IgD-negative memory B cell (primary cell): ENCODE measurements at regions not wholly inside any gene's neighbourhood (a gene's known extent, or its start where the extent isn't known, plus 50 kb on each side); places are given as distances from the start of the nearest gene placed in this dataset.
A peak's percentile ranks its signal among the peaks of the same experiment; 100 is the strongest.
"Not testable (repeated sequence)": the region's sequence is repeated elsewhere in the genome, so short reads cannot be mapped to it uniquely, and the experiment has no call there.

Experiments used
- H3K27ac Mint-ChIP-seq, 3 donors: one replicate each; pipeline ENCODE4 v1.8.0; 2020 to 2022; ENCODE audit warnings: mild to moderate bottlenecking in 3 of 3, mixed read lengths in 3 of 3, moderate library complexity in 1 of 3
- H3K27me3 Mint-ChIP-seq: one replicate; pipeline ENCODE4 v1.8.0; 2021; ENCODE audit warnings: mixed read lengths
- H3K36me3 Mint-ChIP-seq: one replicate; pipeline ENCODE4 v1.8.0; 2020; ENCODE audit warnings: mild to moderate bottlenecking, mixed read lengths
- H3K4me1 Mint-ChIP-seq, 3 donors: one replicate each; pipeline ENCODE4 v1.8.0; 2020 to 2022; ENCODE audit warnings: mixed read lengths in 3 of 3, mild to moderate bottlenecking in 1 of 3
- H3K4me3 Mint-ChIP-seq, 4 donors: one replicate each; pipeline ENCODE4 v1.8.0; 2020 to 2022; ENCODE audit warnings: mild to moderate bottlenecking in 4 of 4, mixed read lengths in 4 of 4, moderate library complexity in 3 of 4
- H3K9me3 Mint-ChIP-seq, 3 donors: one replicate each; pipeline ENCODE4 v1.8.0; 2020 to 2021; ENCODE audit warnings: mixed read lengths in 3 of 3, mild to moderate bottlenecking in 1 of 3

DNA sequence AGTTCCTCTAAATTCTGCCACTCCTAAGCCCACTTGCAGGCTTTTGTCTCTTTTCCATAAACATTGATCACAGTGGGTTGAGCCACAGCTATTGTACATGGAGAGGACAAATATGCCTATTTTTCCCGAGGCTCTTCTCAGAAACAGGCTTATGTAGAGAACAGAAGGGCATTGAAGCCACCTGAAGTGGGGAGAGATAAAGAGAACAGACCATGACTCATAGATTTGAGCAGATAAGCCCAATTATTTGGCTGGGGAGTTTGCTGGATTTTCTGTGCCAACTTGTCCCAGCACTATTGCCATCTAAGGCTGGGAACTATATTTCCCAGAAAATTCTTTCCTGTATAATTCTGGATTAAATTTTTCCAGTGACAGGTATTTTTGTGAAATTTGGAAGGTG is 446.1 kb upstream of the RPS6KA3 start:
- Mint-ChIP-seq H3K4me3 (no peak overlapping the region), H3K9me3 (peaks cover 0 to 3% (median 3%) of the 10 kb centered on the region in 3 donors), H3K4me1 (no peaks in the 10 kb centered on the region), H3K36me3 (no peaks in the 10 kb centered on the region), H3K27ac (no peak overlapping the region), H3K27me3 (no peaks in the 10 kb centered on the region)

DNA sequence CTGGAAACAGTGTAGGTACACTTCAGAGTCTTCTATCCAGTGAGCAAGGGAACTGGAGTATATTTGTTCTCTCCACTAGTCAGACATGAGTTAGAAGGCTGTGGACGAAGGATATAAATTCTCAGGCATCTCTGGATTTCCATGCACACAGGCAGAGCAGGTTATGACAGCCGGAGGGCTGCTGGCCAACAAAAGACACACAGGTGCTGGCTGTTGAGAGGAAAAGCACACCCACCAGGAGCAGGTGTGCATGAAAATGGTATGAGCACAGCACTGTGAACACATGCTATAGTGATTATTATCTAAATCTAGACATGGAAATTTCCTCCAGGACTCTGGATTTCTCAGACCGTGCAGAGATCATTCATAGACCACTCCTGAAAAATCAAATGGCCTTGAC is 444.7 kb upstream of the RPS6KA3 start:
- H3K4me3 Mint-ChIP-seq, result no peak overlapping the region
- no peak overlapping the region for H3K27ac Mint-ChIP-seq
- H3K27me3 Mint-ChIP-seq, result peaks cover 2% of the 10 kb centered on the region
- no peaks in the 10 kb centered on the region for H3K4me1 Mint-ChIP-seq
- peaks cover 2% of the 10 kb centered on the region for H3K36me3 Mint-ChIP-seq
- peaks cover 0 to 3% (median 0%) of the 10 kb centered on the region in 3 donors for H3K9me3 Mint-ChIP-seq

- Mint-ChIP-seq H3K4me1 (no peaks in the 10 kb centered on the region), H3K27me3 (no peaks in the 10 kb centered on the region), H3K27ac (no peak overlapping the region)
These were observed 426.4 kb upstream of the RPS6KA3 start for GRCh38 chrX:20693078-20693477.

GRCh38 chrX:20686256-20686655 is 419.5 kb upstream of the RPS6KA3 start:
- H3K36me3 Mint-ChIP-seq, result no peaks in the 10 kb centered on the region
- H3K4me3 Mint-ChIP-seq, result no peak overlapping the region
- peaks cover 0 to 2% (median 0%) of the 10 kb centered on the region in 3 donors for H3K9me3 Mint-ChIP-seq
- no peaks in the 10 kb centered on the region for H3K4me1 Mint-ChIP-seq
- H3K27me3 Mint-ChIP-seq, result peaks cover 2% of the 10 kb centered on the region
- no peak overlapping the region for H3K27ac Mint-ChIP-seq

More at GRCh38 chrX:20693078-20693477, 426.4 kb upstream of the RPS6KA3 start:
- H3K36me3 Mint-ChIP-seq, result no peaks in the 10 kb centered on the region
- no peak overlapping the region for H3K4me3 Mint-ChIP-seq
- H3K9me3 Mint-ChIP-seq, result no peaks in the 10 kb centered on the region

DNA sequence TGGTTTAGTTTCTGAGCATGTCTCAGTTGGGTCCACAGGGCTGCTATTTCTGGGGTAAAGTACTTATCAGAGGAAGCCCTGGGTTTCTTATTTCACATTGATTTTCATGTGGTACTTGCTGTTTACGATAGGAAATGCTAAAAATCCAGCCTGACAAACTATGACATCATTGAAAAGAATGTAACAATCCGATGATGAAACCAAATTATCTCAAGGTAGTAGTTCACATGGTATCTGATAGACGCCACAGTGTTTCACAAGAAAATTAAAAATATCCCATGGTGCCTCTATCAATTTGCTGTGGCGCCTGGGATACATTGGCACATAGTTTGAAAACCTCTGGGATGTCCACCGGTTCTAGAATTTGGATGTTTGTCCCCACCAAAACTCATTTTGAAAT is 418.9 kb upstream of the RPS6KA3 start:
- H3K27ac Mint-ChIP-seq, result no peak overlapping the region
- peaks cover 2% of the 10 kb centered on the region for H3K27me3 Mint-ChIP-seq
- H3K4me1 Mint-ChIP-seq, result no peaks in the 10 kb centered on the region
- H3K36me3 Mint-ChIP-seq, result no peaks in the 10 kb centered on the region
- no peak overlapping the region for H3K4me3 Mint-ChIP-seq
- peaks cover 0 to 2% (median 0%) of the 10 kb centered on the region in 3 donors for H3K9me3 Mint-ChIP-seq

GRCh38 chrX:20681683-20682082 is 415.0 kb upstream of the RPS6KA3 start:
- H3K9me3 Mint-ChIP-seq, result peaks cover 0 to 4% (median 0%) of the 10 kb centered on the region in 3 donors
- H3K36me3 Mint-ChIP-seq, result no peaks in the 10 kb centered on the region
- H3K4me1 Mint-ChIP-seq, result no peaks in the 10 kb centered on the region
- H3K27ac Mint-ChIP-seq, result no peak overlapping the region
- peaks cover 2% of the 10 kb centered on the region for H3K27me3 Mint-ChIP-seq
- no peak overlapping the region for H3K4me3 Mint-ChIP-seq

GRCh38 chrX:20680998-20681397 is 414.3 kb upstream of the RPS6KA3 start:
- H3K36me3 Mint-ChIP-seq, result no peaks in the 10 kb centered on the region
- H3K4me3 Mint-ChIP-seq, result no peak overlapping the region
- H3K27ac Mint-ChIP-seq, result no peak overlapping the region
- H3K27me3 Mint-ChIP-seq, result peaks cover 2% of the 10 kb centered on the region
- H3K4me1 Mint-ChIP-seq, result no peaks in the 10 kb centered on the region
- H3K9me3 Mint-ChIP-seq, result peaks cover 0 to 4% (median 0%) of the 10 kb centered on the region in 3 donors

DNA sequence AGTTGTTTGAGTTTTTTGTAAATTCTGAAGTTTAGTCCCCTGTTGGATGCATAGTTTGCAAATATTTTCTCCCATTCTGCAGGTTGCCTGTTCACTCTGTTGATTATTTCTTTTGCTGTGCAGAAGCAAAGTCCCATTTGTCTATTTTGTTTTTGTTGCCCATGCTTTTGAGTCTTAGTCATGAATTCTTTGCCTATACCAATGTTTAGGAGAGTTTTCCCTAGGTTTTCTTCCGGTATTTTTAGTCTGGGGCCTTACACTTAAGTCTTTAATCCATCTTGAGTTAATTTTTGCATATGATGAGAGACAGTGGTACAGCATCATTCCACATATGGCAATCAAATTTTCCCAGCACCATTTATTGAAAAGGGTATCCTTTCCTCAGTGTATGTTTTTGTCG is 405.8 kb upstream of the RPS6KA3 start:
- H3K9me3 Mint-ChIP-seq, result peaks cover 0 to under 1% (median 0%) of the 10 kb centered on the region in 3 donors

DNA sequence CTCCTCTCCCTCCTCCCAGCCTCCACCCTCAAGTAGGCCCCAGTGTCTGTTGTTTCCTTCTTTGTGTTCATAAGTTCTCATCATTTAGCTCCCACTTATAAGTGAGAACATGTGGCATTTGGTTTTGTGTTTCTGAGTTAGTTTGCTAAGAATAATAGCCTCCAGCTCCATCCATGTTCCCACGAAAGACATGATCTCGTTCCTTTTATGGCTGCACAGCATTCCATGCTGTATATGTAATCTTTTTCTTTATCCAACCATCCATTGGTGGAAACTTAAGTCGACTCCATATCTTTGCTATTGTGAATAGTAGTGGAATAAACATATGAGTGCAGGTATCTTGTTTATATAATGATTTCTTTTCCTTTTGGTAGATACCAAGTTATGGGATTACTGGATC is 405.0 kb upstream of the RPS6KA3 start:
- H3K9me3 Mint-ChIP-seq, H3K4me1 Mint-ChIP-seq, H3K27ac Mint-ChIP-seq, H3K4me3 Mint-ChIP-seq, H3K27me3 Mint-ChIP-seq, H3K36me3 Mint-ChIP-seq: not testable (repeated sequence)

More for the DNA sequence above, 405.8 kb upstream of the RPS6KA3 start:
- no peaks in the 10 kb centered on the region for H3K4me1 Mint-ChIP-seq
- H3K36me3 Mint-ChIP-seq, result no peaks in the 10 kb centered on the region
- peaks cover 4% of the 10 kb centered on the region for H3K27me3 Mint-ChIP-seq
- H3K4me3 Mint-ChIP-seq, result no peak overlapping the region
- no peak overlapping the region for H3K27ac Mint-ChIP-seq

DNA sequence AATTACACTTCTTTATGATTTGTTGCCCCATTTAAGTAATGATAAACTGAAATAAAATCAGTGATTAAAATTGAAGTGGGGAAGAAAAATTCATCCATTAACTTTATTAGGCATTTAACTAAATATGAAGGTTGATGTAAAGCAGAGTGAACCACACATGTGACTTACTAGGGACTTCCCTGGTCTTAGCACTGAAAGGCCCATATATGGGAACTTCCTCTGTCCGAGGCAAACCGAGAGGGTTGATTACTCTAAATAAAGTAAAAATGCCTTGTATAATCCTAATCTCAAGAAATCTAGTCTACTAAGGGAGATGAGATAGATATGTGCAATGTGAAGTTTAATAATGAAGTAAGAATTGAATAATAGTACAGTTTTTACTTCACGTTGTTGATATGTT is 403.9 kb upstream of the RPS6KA3 start:
- Mint-ChIP-seq H3K27ac (no peak overlapping the region), H3K9me3 (no peaks in the 10 kb centered on the region), H3K4me1 (no peaks in the 10 kb centered on the region), H3K36me3 (no peaks in the 10 kb centered on the region), H3K4me3 (no peak overlapping the region), H3K27me3 (peaks cover 4% of the 10 kb centered on the region)

DNA sequence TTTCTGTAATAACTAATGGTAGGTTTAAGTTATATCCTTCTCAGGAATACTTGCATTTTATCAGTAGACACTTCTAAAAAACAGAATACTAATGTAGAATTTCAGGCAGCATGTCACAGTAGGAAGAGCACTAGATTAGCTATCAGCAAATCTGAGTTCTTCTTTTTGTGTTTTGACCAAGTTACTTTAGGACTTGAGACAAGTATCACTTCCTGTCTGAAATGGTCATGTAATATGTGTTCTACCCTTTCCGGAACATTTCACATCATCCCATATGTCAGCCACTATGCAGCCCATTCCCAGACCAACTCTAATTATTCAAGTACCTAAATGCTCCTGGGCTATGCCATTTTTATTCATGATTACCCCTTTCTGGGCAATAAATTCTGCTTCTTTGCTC is 401.8 kb upstream of the RPS6KA3 start:
- H3K9me3 Mint-ChIP-seq, result peaks cover 0 to 2% (median 0%) of the 10 kb centered on the region in 3 donors
- no peak overlapping the region for H3K27ac Mint-ChIP-seq
- no peaks in the 10 kb centered on the region for H3K4me1 Mint-ChIP-seq
- no peaks in the 10 kb centered on the region for H3K36me3 Mint-ChIP-seq
- H3K4me3 Mint-ChIP-seq, result no peak overlapping the region
- H3K27me3 Mint-ChIP-seq, result peaks cover 2% of the 10 kb centered on the region

GRCh38 chrX:20666331-20666730 is 399.6 kb upstream of the RPS6KA3 start:
- peaks cover 0 to 2% (median 0%) of the 10 kb centered on the region in 3 donors for H3K9me3 Mint-ChIP-seq
- H3K4me3 Mint-ChIP-seq, result peak overlapping the region in 1 of 4 donors; percentile 64
- no peaks in the 10 kb centered on the region for H3K4me1 Mint-ChIP-seq
- H3K36me3 Mint-ChIP-seq, result no peaks in the 10 kb centered on the region
- H3K27ac Mint-ChIP-seq, result no peak overlapping the region
- peaks cover 2% of the 10 kb centered on the region for H3K27me3 Mint-ChIP-seq

- no peak overlapping the region for H3K4me3 Mint-ChIP-seq
- no peak overlapping the region for H3K27ac Mint-ChIP-seq
- H3K36me3 Mint-ChIP-seq, result no peaks in the 10 kb centered on the region
- H3K27me3 Mint-ChIP-seq, result peaks cover 2% of the 10 kb centered on the region
- peaks cover 0 to 2% (median 0%) of the 10 kb centered on the region in 3 donors for H3K9me3 Mint-ChIP-seq
- no peaks in the 10 kb centered on the region for H3K4me1 Mint-ChIP-seq
These were observed 398.8 kb upstream of the RPS6KA3 start for GRCh38 chrX:20665481-20665880.

DNA sequence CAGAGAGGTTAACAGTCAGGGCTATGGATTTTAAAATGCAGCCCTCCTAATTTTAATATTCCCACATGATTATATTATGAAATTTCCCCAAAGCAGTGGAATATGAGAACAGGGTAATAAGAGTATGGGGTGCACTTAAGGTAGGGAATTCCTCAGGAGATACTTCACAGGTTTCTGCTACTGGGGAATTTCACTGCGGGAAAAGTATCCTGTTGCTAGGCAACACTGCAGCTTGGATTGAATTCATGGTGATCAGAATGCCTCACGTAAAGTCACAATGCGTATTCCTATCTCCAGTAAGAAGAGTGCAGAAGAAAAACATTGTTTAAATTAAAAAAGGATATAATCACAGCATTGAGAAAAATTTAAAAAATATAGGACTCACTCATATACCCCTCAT is 398.1 kb upstream of the RPS6KA3 start:
- Mint-ChIP-seq H3K27ac (no peak overlapping the region), H3K36me3 (no peaks in the 10 kb centered on the region), H3K27me3 (peaks cover 2% of the 10 kb centered on the region), H3K9me3 (peaks cover 0 to 2% (median 0%) of the 10 kb centered on the region in 3 donors), H3K4me3 (no peak overlapping the region), H3K4me1 (no peaks in the 10 kb centered on the region)

DNA sequence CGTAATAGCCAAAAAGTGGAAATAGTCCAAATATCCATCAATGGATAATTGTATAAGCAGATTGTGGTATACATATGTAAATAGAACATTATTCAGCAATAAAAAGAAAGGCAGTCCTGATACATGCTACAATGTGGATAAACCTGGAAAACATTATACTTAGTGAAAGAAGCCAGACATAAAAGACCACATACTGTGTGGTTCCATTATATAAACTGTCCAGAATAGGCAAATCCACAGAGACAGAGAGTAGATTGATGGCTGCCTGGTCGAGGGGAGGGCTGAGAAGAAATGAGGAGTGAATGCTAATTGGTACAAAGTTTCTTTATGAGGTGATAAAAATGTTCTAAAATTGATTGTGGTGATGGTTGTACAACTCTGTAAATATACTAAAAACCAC is 397.4 kb upstream of the RPS6KA3 start:
- peaks cover 2% of the 10 kb centered on the region for H3K27me3 Mint-ChIP-seq
- no peak overlapping the region for H3K27ac Mint-ChIP-seq
- H3K36me3 Mint-ChIP-seq, result no peaks in the 10 kb centered on the region
- no peak overlapping the region for H3K4me3 Mint-ChIP-seq
- no peaks in the 10 kb centered on the region for H3K4me1 Mint-ChIP-seq
- H3K9me3 Mint-ChIP-seq, result peaks cover 0 to 2% (median 0%) of the 10 kb centered on the region in 3 donors

GRCh38 chrX:20663336-20663735 is 396.6 kb upstream of the RPS6KA3 start:
- H3K36me3 Mint-ChIP-seq, result no peaks in the 10 kb centered on the region
- no peak overlapping the region for H3K4me3 Mint-ChIP-seq
- peaks cover 2% of the 10 kb centered on the region for H3K27me3 Mint-ChIP-seq
- no peaks in the 10 kb centered on the region for H3K4me1 Mint-ChIP-seq
- peaks cover 0 to 2% (median 0%) of the 10 kb centered on the region in 3 donors for H3K9me3 Mint-ChIP-seq
- H3K27ac Mint-ChIP-seq, result no peak overlapping the region

- Mint-ChIP-seq H3K27ac (no peak overlapping the region), H3K4me3 (no peak overlapping the region), H3K36me3 (no peaks in the 10 kb centered on the region)
These were observed 390.0 kb upstream of the RPS6KA3 start for GRCh38 chrX:20656721-20657120.

More at GRCh38 chrX:20656721-20657120, 390.0 kb upstream of the RPS6KA3 start:
- Mint-ChIP-seq H3K27me3 (no peaks in the 10 kb centered on the region), H3K4me1 (no peaks in the 10 kb centered on the region), H3K9me3 (peaks cover 0 to 2% (median 0%) of the 10 kb centered on the region in 3 donors)
